ENCODE measurements at regions not wholly inside any gene's neighbourhood (a gene's known extent, or its start where the extent isn't known, plus 50 kb on each side); places are given as distances from the start of the nearest gene placed in this dataset.

GRCh38 chr13:91145571-91146205 lies 201.8 kb upstream of the MIR17HG start:
- Histone ChIP-seq H3K4me1 (no peaks in the 10 kb centered on the region), H3K27ac (no peak overlapping the region), H3K79me2 (no peaks in the 10 kb centered on the region), H3K36me3 (ENCODE audit: control insufficient read depth, insufficient read depth, low read length) (no peaks in the 10 kb centered on the region), H3K27me3 (ENCODE audit: control insufficient read depth, insufficient read depth, low read length) (no peaks in the 10 kb centered on the region), H3K4me2 (ENCODE audit: low read length) (no peak overlapping the region), H3K9me3 (ENCODE audit: control insufficient read depth, low read length) (no peaks in the 10 kb centered on the region), H3K9ac (no peak overlapping the region), H2AFZ (no peak overlapping the region), H3K4me3 (ENCODE audit: low read depth, low read length) (no peak overlapping the region)
- no peak for TF ChIP-seq CTCF (IDR thresholded peaks at IDR 0.05)

- no peak overlapping the region for H3K4me2 ChIP-seq (ENCODE audit: low read length)
- no peaks in the 10 kb centered on the region for H3K27me3 ChIP-seq (ENCODE audit: control insufficient read depth, insufficient read depth, low read length)
- no peaks in the 10 kb centered on the region for H3K36me3 ChIP-seq (ENCODE audit: control insufficient read depth, insufficient read depth, low read length)
- H3K27ac ChIP-seq: no peak overlapping the region
- H3K4me1 ChIP-seq: no peaks in the 10 kb centered on the region
- H2AFZ ChIP-seq: no peak overlapping the region
- H3K9ac ChIP-seq: no peak overlapping the region
- H3K4me3 ChIP-seq (ENCODE audit: low read depth, low read length): no peak overlapping the region
- TF ChIP-seq CTCF (IDR thresholded peaks at IDR 0.05): no peak
- H3K9me3 ChIP-seq (ENCODE audit: control insufficient read depth, low read length): no peaks in the 10 kb centered on the region
- no peaks in the 10 kb centered on the region for H3K79me2 ChIP-seq
Observed at GRCh38 chr13:91146601-91147000, 200.9 kb upstream of the MIR17HG start.

GRCh38 chr13:91148098-91148497 lies 199.4 kb upstream of the MIR17HG start:
- no peak overlapping the region for H2AFZ ChIP-seq
- H3K27me3 ChIP-seq (ENCODE audit: control insufficient read depth, insufficient read depth, low read length): no peaks in the 10 kb centered on the region
- H3K79me2 ChIP-seq: no peaks in the 10 kb centered on the region
- H3K9me3 ChIP-seq (ENCODE audit: control insufficient read depth, low read length): no peaks in the 10 kb centered on the region
- H3K36me3 ChIP-seq (ENCODE audit: control insufficient read depth, insufficient read depth, low read length): no peaks in the 10 kb centered on the region
- TF ChIP-seq CTCF (IDR thresholded peaks at IDR 0.05): no peak
- H3K9ac ChIP-seq: no peak overlapping the region
- no peak overlapping the region for H3K4me3 ChIP-seq (ENCODE audit: low read depth, low read length)
- no peak overlapping the region for H3K27ac ChIP-seq
- H3K4me1 ChIP-seq: no peaks in the 10 kb centered on the region
- H3K4me2 ChIP-seq (ENCODE audit: low read length): no peak overlapping the region

- H3K27me3 ChIP-seq (ENCODE audit: control insufficient read depth, insufficient read depth, low read length): no peaks in the 10 kb centered on the region
- no peaks in the 10 kb centered on the region for H3K9me3 ChIP-seq (ENCODE audit: control insufficient read depth, low read length)
- H3K36me3 ChIP-seq (ENCODE audit: control insufficient read depth, insufficient read depth, low read length): no peaks in the 10 kb centered on the region
- no peak overlapping the region for H3K4me2 ChIP-seq (ENCODE audit: low read length)
- no peak overlapping the region for H3K27ac ChIP-seq
- no peak overlapping the region for H2AFZ ChIP-seq
- H3K4me1 ChIP-seq: no peaks in the 10 kb centered on the region
- H3K4me3 ChIP-seq (ENCODE audit: low read depth, low read length): no peak overlapping the region
- H3K79me2 ChIP-seq: no peaks in the 10 kb centered on the region
- no peak for TF ChIP-seq CTCF (IDR thresholded peaks at IDR 0.05)
- no peak overlapping the region for H3K9ac ChIP-seq
Observed at GRCh38 chr13:91151921-91152320, 195.6 kb upstream of the MIR17HG start.

GRCh38 chr13:91153372-91153771 lies 194.1 kb upstream of the MIR17HG start:
- H3K9ac ChIP-seq: no peak overlapping the region
- no peaks in the 10 kb centered on the region for H3K27me3 ChIP-seq (ENCODE audit: control insufficient read depth, insufficient read depth, low read length)
- no peak overlapping the region for H3K4me2 ChIP-seq (ENCODE audit: low read length)
- no peaks in the 10 kb centered on the region for H3K36me3 ChIP-seq (ENCODE audit: control insufficient read depth, insufficient read depth, low read length)
- H3K4me1 ChIP-seq: no peaks in the 10 kb centered on the region
- TF ChIP-seq CTCF (IDR thresholded peaks at IDR 0.05): no peak
- no peaks in the 10 kb centered on the region for H3K9me3 ChIP-seq (ENCODE audit: control insufficient read depth, low read length)
- H2AFZ ChIP-seq: no peak overlapping the region
- H3K4me3 ChIP-seq (ENCODE audit: low read depth, low read length): no peak overlapping the region
- no peaks in the 10 kb centered on the region for H3K79me2 ChIP-seq
- no peak overlapping the region for H3K27ac ChIP-seq

All from parathyroid adenoma (tissue), 2 donors.